Omental fat pad (tissue), 3 donors: ENCODE measurements at regions not wholly inside any gene's neighbourhood (a gene's known extent, or its start where the extent isn't known, plus 50 kb on each side); places are given as distances from the start of the nearest gene placed in this dataset.

Experiments
- ATAC-seq: fragments of 150-250 bp; one replicate; pipeline ENCODE4 v1.9.1; 2016; ENCODE audit warnings: mild to moderate bottlenecking, moderate library complexity; ENCODE audit not compliant: low FRiP score
- DNase-seq: peaks from one replicate; pipeline ENCODE4 v3.0.0-alpha.2; 2019; ENCODE audit warnings: low spot score
- CTCF ChIP-seq, 3 donors: fragments of 450-650 bp; IDR thresholded peaks; one replicate each; pipeline ENCODE4 v1.5.1; 2016 to 2017; ENCODE audit warnings: antibody characterized with exemption in 3 of 3, mild to moderate bottlenecking in 3 of 3, moderate library complexity in 2 of 3

GRCh38 chrX:8033175-8033574 is 106.0 kb upstream of the PNPLA4 start:
- no peak for DNase-seq
- ATAC-seq: no peak
- TF ChIP-seq CTCF (IDR thresholded peaks at IDR 0.05): no peak

- TF ChIP-seq CTCF (IDR thresholded peaks at IDR 0.05): no peak
- no peak for ATAC-seq
- DNase-seq: no peak
Measured at GRCh38 chrX:8030361-8030760, 103.1 kb upstream of the PNPLA4 start.

- TF ChIP-seq CTCF (IDR thresholded peaks at IDR 0.05): no peak
- ATAC-seq: no peak
- no peak for DNase-seq
Measured at GRCh38 chrX:8027827-8028226, 100.6 kb upstream of the PNPLA4 start.

- ATAC-seq: no peak
- no peak for TF ChIP-seq CTCF (IDR thresholded peaks at IDR 0.05)
- no peak for DNase-seq
Measured at GRCh38 chrX:8025705-8026104, 98.5 kb upstream of the PNPLA4 start.

- no peak for ATAC-seq
- TF ChIP-seq CTCF (IDR thresholded peaks at IDR 0.05): no peak
Measured at GRCh38 chrX:8018934-8019333, 91.7 kb upstream of the PNPLA4 start.

GRCh38 chrX:8010105-8010504 is 82.9 kb upstream of the PNPLA4 start:
- ATAC-seq (no peak), DNase-seq (no peak)
- no peak for TF ChIP-seq CTCF (IDR thresholded peaks at IDR 0.05)

More at GRCh38 chrX:8018934-8019333, 91.7 kb upstream of the PNPLA4 start:
- no peak for DNase-seq

GRCh38 chrX:8005678-8006347 is 78.6 kb upstream of the PNPLA4 start:
- DNase-seq: no peak
- no peak for ATAC-seq

More at GRCh38 chrX:8005678-8006347, 78.6 kb upstream of the PNPLA4 start:
- no peak for TF ChIP-seq CTCF (IDR thresholded peaks at IDR 0.05)
